Endothelial cell of umbilical vein (primary cell): ENCODE measurements at regions not wholly inside any gene's neighbourhood (a gene's known extent, or its start where the extent isn't known, plus 50 kb on each side); places are given as distances from the start of the nearest gene placed in this dataset.

Experiments
- BruUV-seq: library from RNA; stranded (reverse); fragments of 400-500 nt; replicated peaks from 2 replicates; lab custom pipeline; 2021; lab: Mats Ljungman, UMichigan
- CTCF ChIA-PET: fragments of 300-600, 350-600 bp; sonication (Branson Sonifier 250); formaldehyde crosslinking; loops from one replicate; lab custom pipeline; 2021; ENCODE audit warnings: antibody characterized with exemption, inconsistent platforms; lab: Charles Lee
- POLR2A ChIA-PET: fragments of 300-600, 350-600 bp; sonication (Branson Sonifier 250); formaldehyde crosslinking; loops from one replicate; lab custom pipeline; 2021; ENCODE audit warnings: antibody characterized with exemption, inconsistent platforms; lab: Charles Lee
- DNase-seq: peaks from one replicate; pipeline ENCODE4 v3.0.0-alpha.2; 2011; ENCODE audit warnings: low read depth, low spot score
- FAIRE-seq: peaks from 2 replicates; lab custom pipeline; 2011; peaks lifted over from hg19 to GRCh38; lab: Jason Lieb, UNC
- H2AFZ ChIP-seq: 2 replicates; pipeline ENCODE4 v1.6.0; 2012; ENCODE audit warnings: low read depth, low read length, control low read depth, inconsistent platforms
- H3K27ac ChIP-seq: 2 replicates; pipeline ENCODE4 v1.5.1; 2011; ENCODE audit warnings: low read depth, mild to moderate bottlenecking, control low read depth, low read length, moderate library complexity; ENCODE audit not compliant: insufficient read depth
- H3K27me3 ChIP-seq, 2 experiments: 2 replicates each; pipeline versions ENCODE4 v1.6.0 to v1.6.1; 2011; ENCODE audit warnings: low read length in 2 of 2, mixed read lengths in 1 of 2; ENCODE audit not compliant: control insufficient read depth in 2 of 2, insufficient read depth in 2 of 2
- H3K36me3 ChIP-seq, 2 experiments: 2 replicates in 1 of 2; 3 replicates in 1 of 2; pipeline ENCODE4 v1.5.1; 2011; ENCODE audit warnings: low read length in 2 of 2, mild to moderate bottlenecking in 1 of 2, moderate library complexity in 1 of 2; ENCODE audit not compliant: control insufficient read depth in 2 of 2, insufficient read depth in 2 of 2; ENCODE audit errors: extremely low read depth in 1 of 2
- H3K4me1 ChIP-seq: 3 replicates; pipeline ENCODE4 v1.5.1; 2011; ENCODE audit warnings: mild to moderate bottlenecking, low read length; ENCODE audit not compliant: control insufficient read depth, insufficient read depth; ENCODE audit errors: extremely low read depth
- H3K4me2 ChIP-seq: 2 replicates; pipeline ENCODE4 v1.6.1; 2011; ENCODE audit warnings: low read length, control low read depth, mixed read lengths; ENCODE audit not compliant: insufficient read depth
- H3K4me3 ChIP-seq, 3 experiments: fragments of 200-600 bp in 1 of 3; sonication (generic), shearing (Covaris generic) in 1 of 3; replicated peaks in 1 of 3; 2 replicates each; pipeline ENCODE4 v1.5.1; 2011 to 2016; ENCODE audit warnings: control low read depth in 3 of 3, low read length in 3 of 3, mild to moderate bottlenecking in 2 of 3, inconsistent platforms in 1 of 3, low read depth in 1 of 3, moderate library complexity in 1 of 3; ENCODE audit not compliant: insufficient read depth in 1 of 3
- H3K79me2 ChIP-seq: 2 replicates; pipeline ENCODE4 v1.6.0; 2012; ENCODE audit warnings: low read length, inconsistent platforms; ENCODE audit not compliant: control insufficient read depth, insufficient read depth
- H3K9ac ChIP-seq: replicated peaks from 2 replicates; pipeline ENCODE3; 2011; ENCODE audit warnings: low read length, control low read depth; ENCODE audit not compliant: insufficient read depth; ENCODE audit errors: extremely low read depth
- H3K9me1 ChIP-seq: replicated peaks from 3 replicates; pipeline ENCODE4 v1.6.0; 2011; ENCODE audit warnings: mild to moderate bottlenecking, low read length; ENCODE audit not compliant: control insufficient read depth, insufficient read depth; ENCODE audit errors: extremely low read depth
- H3K9me3 ChIP-seq: replicated peaks from 2 replicates; pipeline ENCODE4 v1.5.1; 2012; ENCODE audit warnings: low read length, inconsistent platforms; ENCODE audit not compliant: control insufficient read depth, insufficient read depth
- H4K20me1 ChIP-seq: replicated peaks from 2 replicates; pipeline ENCODE3; 2011; ENCODE audit warnings: mild to moderate bottlenecking, low read length; ENCODE audit not compliant: control insufficient read depth, insufficient read depth; ENCODE audit errors: extremely low read depth
- EZH2 ChIP-seq: IDR thresholded peaks from 2 replicates; pipeline ENCODE4 v1.6.1; 2012; ENCODE audit warnings: borderline replicate concordance, low read depth, mild to moderate bottlenecking, moderate library complexity, low read length, inconsistent platforms; ENCODE audit not compliant: severe bottlenecking
- FOS ChIP-seq: IDR thresholded peaks from 2 replicates; pipeline ENCODE4 v1.6.1; 2011; ENCODE audit warnings: mild to moderate bottlenecking, low read length, moderate library complexity, borderline replicate concordance; ENCODE audit not compliant: insufficient read depth
- GATA2 ChIP-seq: IDR thresholded peaks from 2 replicates; pipeline ENCODE4 v1.7.0; 2011; ENCODE audit warnings: low read depth, mild to moderate bottlenecking, moderate library complexity, mixed read lengths, low read length; ENCODE audit not compliant: insufficient read length, insufficient read depth
- JUN ChIP-seq: IDR thresholded peaks from 2 replicates; pipeline ENCODE4 v1.6.1; 2011; ENCODE audit warnings: borderline replicate concordance, low read depth; ENCODE audit not compliant: insufficient read length, insufficient read depth
- MAX ChIP-seq: IDR thresholded peaks from 2 replicates; pipeline ENCODE4 v1.6.1; 2011; ENCODE audit not compliant: insufficient read depth, insufficient read length
- MYC ChIP-seq: IDR thresholded peaks from one replicate; pipeline ENCODE4 v1.6.1; 2011; ENCODE audit warnings: mild to moderate bottlenecking, low read depth, low read length
- POLR2A ChIP-seq: IDR thresholded peaks from 2 replicates; pipeline ENCODE4 v1.6.1; 2012; ENCODE audit warnings: low read depth, mild to moderate bottlenecking, control low read depth, low read length
- POLR2AphosphoS5 ChIP-seq: IDR thresholded peaks from 2 replicates; pipeline ENCODE4 v1.6.1; 2012; ENCODE audit warnings: low read depth, mild to moderate bottlenecking, control low read depth, low read length, moderate library complexity; ENCODE audit not compliant: insufficient read depth
- dilution Hi-C: fragments of 300-500 bp; cut with MboI; formaldehyde crosslinking; loops from one replicate; pipeline ENCODE4 v1.15.0; 2019; ENCODE audit warnings: low sequenced_read_pairs; ENCODE audit not compliant: extremely low pct_ligation_motif_present
- intact Hi-C: fragments of 100-400 bp; cut with micrococcal nuclease; formaldehyde crosslinking; loops from one replicate; pipeline ENCODE4 v1.10.0; 2022
- TF ChIP-seq, protein P1 (sequence below), 2 donors: IDR thresholded peaks; 1 replicate in 1 of 2; 2 replicates in 1 of 2; pipeline ENCODE4 v1.5.1; 2011; ENCODE audit warnings: low read length in 2 of 2, mild to moderate bottlenecking in 2 of 2, moderate library complexity in 2 of 2, control low read depth in 1 of 2, inconsistent platforms in 1 of 2, low read depth in 1 of 2; ENCODE audit not compliant: insufficient read depth in 1 of 2; ENCODE audit errors: extremely low read depth in 1 of 2

- no peak overlapping the region for H3K4me2 ChIP-seq
- CTCF ChIA-PET = interaction anchor here (0.8 to 3.1 kb wide), 2 partner anchors 17 to 23 kb away, joined by 3 to 11 read pairs; no protein-coding TSS in a partner anchor
Observed at GRCh38 chr2:217673627-217674026, 329.2 kb downstream of the TNS1 start.

DNA sequence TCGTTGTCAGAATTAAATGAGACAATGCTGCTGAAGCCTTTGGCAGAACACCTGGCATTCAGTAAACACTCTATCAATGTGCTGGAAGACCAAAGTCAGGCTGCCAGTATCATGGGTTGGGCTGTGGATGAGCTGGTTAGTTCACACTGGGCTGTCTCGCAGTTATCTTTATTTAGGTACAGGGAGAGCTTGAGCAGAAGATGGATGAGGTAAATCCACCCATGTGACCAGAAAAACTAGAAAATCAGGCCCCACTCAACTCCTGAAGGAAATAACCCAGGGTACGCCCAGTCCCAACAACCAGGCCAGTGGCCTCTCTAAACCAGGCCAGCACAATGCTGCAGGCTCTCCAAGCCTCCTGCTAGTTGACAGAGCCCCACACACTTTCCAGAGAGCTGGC is 330.3 kb downstream of the TNS1 start:
- FAIRE-seq (no peak), DNase-seq (no peak)
- H3K9ac ChIP-seq = no peak overlapping the region
- BruUV-seq = no TSS peak
- H3K9me1 ChIP-seq = no peaks in the 10 kb centered on the region
- no peaks in the 10 kb centered on the region for H3K27me3 ChIP-seq
- H3K79me2 ChIP-seq = no peaks in the 10 kb centered on the region
- no peaks in the 10 kb centered on the region for H3K36me3 ChIP-seq
- no peak overlapping the region for H3K4me3 ChIP-seq
- intact Hi-C loops = no loop called here
- no peak overlapping the region for H3K27ac ChIP-seq
- TF ChIP-seq MYC = no peak
- TF ChIP-seq POLR2A = no peak
- no peak for TF ChIP-seq FOS
- no peak for TF ChIP-seq GATA2
- no peak for TF ChIP-seq JUN
- TF ChIP-seq POLR2AphosphoS5 = no peak
- no peak for TF ChIP-seq MAX
- no peak for TF ChIP-seq EZH2
- TF ChIP-seq, protein P1, sequence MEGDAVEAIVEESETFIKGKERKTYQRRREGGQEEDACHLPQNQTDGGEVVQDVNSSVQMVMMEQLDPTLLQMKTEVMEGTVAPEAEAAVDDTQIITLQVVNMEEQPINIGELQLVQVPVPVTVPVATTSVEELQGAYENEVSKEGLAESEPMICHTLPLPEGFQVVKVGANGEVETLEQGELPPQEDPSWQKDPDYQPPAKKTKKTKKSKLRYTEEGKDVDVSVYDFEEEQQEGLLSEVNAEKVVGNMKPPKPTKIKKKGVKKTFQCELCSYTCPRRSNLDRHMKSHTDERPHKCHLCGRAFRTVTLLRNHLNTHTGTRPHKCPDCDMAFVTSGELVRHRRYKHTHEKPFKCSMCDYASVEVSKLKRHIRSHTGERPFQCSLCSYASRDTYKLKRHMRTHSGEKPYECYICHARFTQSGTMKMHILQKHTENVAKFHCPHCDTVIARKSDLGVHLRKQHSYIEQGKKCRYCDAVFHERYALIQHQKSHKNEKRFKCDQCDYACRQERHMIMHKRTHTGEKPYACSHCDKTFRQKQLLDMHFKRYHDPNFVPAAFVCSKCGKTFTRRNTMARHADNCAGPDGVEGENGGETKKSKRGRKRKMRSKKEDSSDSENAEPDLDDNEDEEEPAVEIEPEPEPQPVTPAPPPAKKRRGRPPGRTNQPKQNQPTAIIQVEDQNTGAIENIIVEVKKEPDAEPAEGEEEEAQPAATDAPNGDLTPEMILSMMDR (IDR thresholded peaks at IDR 0.05; ENCODE audit: extremely low read depth in 1 of 2, insufficient read depth in 1 of 2, low read depth in 1 of 2, low read length in 2 of 2) = no peak
- ChIA-PET CTCF (interaction anchor here (3.1 kb wide), 1 partner anchor 21 kb away, joined by 11 read pairs; no protein-coding TSS in a partner anchor), POLR2A (no interaction called here)
- dilution Hi-C loops = no loop called here
- no peak overlapping the region for H3K4me2 ChIP-seq
- no peaks in the 10 kb centered on the region for H3K9me3 ChIP-seq
- no peaks in the 10 kb centered on the region for H3K4me1 ChIP-seq
- no peak overlapping the region for H2AFZ ChIP-seq
- H4K20me1 ChIP-seq = no peaks in the 10 kb centered on the region

More at GRCh38 chr2:217673627-217674026, 329.2 kb downstream of the TNS1 start:
- POLR2A ChIA-PET = no interaction called here
- intact Hi-C loops = no loop called here
- DNase-seq = no peak
- TF ChIP-seq, protein P1 (IDR thresholded peaks at IDR 0.05; ENCODE audit: extremely low read depth in 1 of 2, insufficient read depth in 1 of 2, low read depth in 1 of 2, low read length in 2 of 2) = no peak
- TF ChIP-seq MYC (no peak), POLR2A (no peak), FOS (no peak), GATA2 (no peak), JUN (no peak)
- dilution Hi-C loops = no loop called here
- no peak overlapping the region for H3K27ac ChIP-seq
- H3K36me3 ChIP-seq = no peaks in the 10 kb centered on the region
- no TSS peak for BruUV-seq
- H3K9ac ChIP-seq = no peak overlapping the region
- no peak overlapping the region for H2AFZ ChIP-seq
- H4K20me1 ChIP-seq = no peaks in the 10 kb centered on the region
- H3K9me3 ChIP-seq = no peaks in the 10 kb centered on the region
- no peaks in the 10 kb centered on the region for H3K4me1 ChIP-seq
- H3K27me3 ChIP-seq = no peaks in the 10 kb centered on the region
- no peak for FAIRE-seq
- no peaks in the 10 kb centered on the region for H3K9me1 ChIP-seq
- H3K79me2 ChIP-seq = no peaks in the 10 kb centered on the region
- H3K4me3 ChIP-seq = no peak overlapping the region
